GM12892 (cell line): ENCODE measurements at regions not wholly inside any gene's neighbourhood (a gene's known extent, or its start where the extent isn't known, plus 50 kb on each side); places are given as distances from the start of the nearest gene placed in this dataset.

Source experiments
- POLR2A ChIP-seq: IDR thresholded peaks from 2 replicates; pipeline ENCODE4 v1.6.1; 2011; ENCODE audit warnings: low read depth, low read length, control low read depth
- POLR2AphosphoS5 ChIP-seq: IDR thresholded peaks from 2 replicates; pipeline ENCODE4 v1.6.1; 2011; ENCODE audit warnings: low read depth, low read length, control low read depth
- TAF1 ChIP-seq: IDR thresholded peaks from 2 replicates; pipeline ENCODE4 v1.6.1; 2011; ENCODE audit warnings: low read depth, mild to moderate bottlenecking, control low read depth, low read length, borderline replicate concordance

DNA sequence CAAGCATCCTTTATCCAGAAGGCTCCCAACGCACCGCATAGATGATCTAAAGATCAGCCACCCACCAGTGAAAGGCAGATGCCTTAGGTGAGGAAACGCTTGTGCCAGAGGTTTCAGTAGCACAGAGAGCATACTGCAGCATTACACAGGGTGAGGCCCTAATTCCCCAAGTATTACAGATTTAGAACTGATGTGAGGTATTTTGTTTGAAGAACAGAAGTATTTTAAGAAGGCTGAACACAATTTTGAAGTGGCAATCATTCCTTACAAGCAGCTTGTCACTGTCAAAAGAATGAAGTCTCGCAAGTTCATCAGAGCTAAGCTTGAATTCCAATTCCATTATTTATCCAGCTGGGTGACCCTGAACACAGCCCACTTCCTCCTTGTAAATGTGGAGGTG lies 70.0 kb upstream of the FAT3 start:
- TF ChIP-seq POLR2A (no peak), POLR2AphosphoS5 (no peak), TAF1 (no peak)
